ENCODE measurements at regions not wholly inside any gene's neighbourhood (a gene's known extent, or its start where the extent isn't known, plus 50 kb on each side); places are given as distances from the start of the nearest gene placed in this dataset.

DNA sequence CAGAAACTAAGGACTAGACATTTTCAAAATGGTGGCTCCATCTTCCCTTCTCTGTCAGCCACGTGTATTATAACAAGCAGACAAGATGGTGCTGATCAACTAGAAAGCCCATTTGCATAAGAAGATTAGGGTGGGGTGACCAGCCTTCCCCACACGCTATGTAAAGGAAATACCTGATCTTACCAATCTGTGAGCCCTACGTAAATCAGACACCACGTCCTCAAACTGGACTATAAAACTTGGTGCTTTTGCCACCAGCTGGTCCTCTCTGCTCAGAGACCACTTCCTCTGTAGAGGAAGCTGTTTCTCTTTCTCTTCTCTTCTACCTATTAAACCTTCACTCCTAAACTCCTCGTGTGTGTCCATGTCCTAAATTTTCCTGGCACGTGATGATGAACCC is 101.1 kb upstream of the PLEKHG7 start:
- TF ChIP-seq, protein P1, sequence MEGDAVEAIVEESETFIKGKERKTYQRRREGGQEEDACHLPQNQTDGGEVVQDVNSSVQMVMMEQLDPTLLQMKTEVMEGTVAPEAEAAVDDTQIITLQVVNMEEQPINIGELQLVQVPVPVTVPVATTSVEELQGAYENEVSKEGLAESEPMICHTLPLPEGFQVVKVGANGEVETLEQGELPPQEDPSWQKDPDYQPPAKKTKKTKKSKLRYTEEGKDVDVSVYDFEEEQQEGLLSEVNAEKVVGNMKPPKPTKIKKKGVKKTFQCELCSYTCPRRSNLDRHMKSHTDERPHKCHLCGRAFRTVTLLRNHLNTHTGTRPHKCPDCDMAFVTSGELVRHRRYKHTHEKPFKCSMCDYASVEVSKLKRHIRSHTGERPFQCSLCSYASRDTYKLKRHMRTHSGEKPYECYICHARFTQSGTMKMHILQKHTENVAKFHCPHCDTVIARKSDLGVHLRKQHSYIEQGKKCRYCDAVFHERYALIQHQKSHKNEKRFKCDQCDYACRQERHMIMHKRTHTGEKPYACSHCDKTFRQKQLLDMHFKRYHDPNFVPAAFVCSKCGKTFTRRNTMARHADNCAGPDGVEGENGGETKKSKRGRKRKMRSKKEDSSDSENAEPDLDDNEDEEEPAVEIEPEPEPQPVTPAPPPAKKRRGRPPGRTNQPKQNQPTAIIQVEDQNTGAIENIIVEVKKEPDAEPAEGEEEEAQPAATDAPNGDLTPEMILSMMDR (conservative IDR thresholded peaks at IDR 0.05): no peak
- TF ChIP-seq ZFX (IDR thresholded peaks at IDR 0.05): no peak
